Fibroblast of the aortic adventitia (primary cell): ENCODE measurements at regions not wholly inside any gene's neighbourhood (a gene's known extent, or its start where the extent isn't known, plus 50 kb on each side); places are given as distances from the start of the nearest gene placed in this dataset.

ENCODE experiments used
- DNase-seq: peaks from one replicate; pipeline ENCODE4 v3.0.0-alpha.2; 2010; ENCODE audit warnings: low read depth
- H3K4me3 ChIP-seq: 2 replicates; pipeline ENCODE4 v1.5.1; 2011; ENCODE audit warnings: low read depth, mild to moderate bottlenecking, control low read depth, low read length, moderate library complexity
- TF ChIP-seq, protein P1 (sequence below): IDR thresholded peaks from 2 replicates; pipeline ENCODE4 v1.5.1; 2011; ENCODE audit warnings: mild to moderate bottlenecking, low read length, control low read depth, inconsistent platforms; ENCODE audit not compliant: insufficient read depth

DNA sequence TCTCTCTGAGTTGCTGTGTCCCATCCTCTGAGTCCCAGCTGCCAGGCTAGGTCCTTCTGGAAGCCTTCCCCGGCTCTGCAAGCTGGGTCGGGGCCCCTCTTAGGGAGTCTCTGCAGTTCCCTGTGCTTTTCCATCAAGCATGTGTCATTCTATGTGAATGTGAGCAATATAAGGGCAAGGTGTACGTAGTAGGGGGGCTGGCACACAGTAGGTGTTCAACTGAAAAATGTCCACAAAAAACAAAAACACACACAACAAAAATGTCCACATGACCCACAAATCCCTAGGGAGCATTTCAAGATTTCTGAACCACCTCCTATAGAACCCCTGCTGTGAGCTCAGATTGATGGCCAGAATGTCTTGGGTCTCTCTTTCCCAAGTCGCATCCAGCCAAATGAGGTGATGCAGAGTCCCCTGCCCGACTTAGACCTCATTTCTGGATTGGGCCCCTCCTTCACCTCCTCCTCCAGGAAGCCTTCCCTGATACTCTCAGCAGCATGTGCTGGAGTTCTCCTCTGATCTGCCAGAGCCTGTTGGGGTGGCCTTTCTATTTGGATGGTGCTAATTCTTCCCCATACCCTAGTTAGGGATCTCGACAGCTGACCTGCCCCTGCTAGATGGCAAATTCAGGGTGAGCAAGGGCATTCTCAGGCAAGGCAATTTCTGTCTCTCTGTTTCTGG lies 196.1 kb upstream of the LHX5 start:
- TF ChIP-seq, protein P1, sequence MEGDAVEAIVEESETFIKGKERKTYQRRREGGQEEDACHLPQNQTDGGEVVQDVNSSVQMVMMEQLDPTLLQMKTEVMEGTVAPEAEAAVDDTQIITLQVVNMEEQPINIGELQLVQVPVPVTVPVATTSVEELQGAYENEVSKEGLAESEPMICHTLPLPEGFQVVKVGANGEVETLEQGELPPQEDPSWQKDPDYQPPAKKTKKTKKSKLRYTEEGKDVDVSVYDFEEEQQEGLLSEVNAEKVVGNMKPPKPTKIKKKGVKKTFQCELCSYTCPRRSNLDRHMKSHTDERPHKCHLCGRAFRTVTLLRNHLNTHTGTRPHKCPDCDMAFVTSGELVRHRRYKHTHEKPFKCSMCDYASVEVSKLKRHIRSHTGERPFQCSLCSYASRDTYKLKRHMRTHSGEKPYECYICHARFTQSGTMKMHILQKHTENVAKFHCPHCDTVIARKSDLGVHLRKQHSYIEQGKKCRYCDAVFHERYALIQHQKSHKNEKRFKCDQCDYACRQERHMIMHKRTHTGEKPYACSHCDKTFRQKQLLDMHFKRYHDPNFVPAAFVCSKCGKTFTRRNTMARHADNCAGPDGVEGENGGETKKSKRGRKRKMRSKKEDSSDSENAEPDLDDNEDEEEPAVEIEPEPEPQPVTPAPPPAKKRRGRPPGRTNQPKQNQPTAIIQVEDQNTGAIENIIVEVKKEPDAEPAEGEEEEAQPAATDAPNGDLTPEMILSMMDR = no peak
- no peak for DNase-seq
- H3K4me3 ChIP-seq = no peak overlapping the region

DNA sequence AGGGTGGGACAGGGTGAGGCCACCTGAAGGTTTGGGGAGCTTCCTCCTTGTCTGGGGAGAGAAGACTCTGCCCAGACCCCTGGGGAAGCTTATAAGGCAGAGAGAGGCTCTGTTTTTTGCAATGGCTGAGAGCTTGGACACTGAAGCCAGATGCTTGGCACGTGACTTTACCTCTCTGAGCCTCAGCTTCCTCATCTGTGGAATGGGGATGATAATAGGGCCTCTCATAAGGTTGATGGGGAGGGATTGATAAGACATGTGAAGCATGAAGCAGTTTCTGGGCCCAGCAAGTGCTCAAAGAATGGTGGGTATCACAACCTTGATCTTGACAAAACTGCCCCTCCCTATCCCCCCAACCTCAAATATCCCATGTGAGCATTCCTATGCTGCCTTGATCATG lies 195.4 kb upstream of the LHX5 start:
- no peak overlapping the region for H3K4me3 ChIP-seq
- TF ChIP-seq, protein P1 = no peak
- DNase-seq = no peak

DNA sequence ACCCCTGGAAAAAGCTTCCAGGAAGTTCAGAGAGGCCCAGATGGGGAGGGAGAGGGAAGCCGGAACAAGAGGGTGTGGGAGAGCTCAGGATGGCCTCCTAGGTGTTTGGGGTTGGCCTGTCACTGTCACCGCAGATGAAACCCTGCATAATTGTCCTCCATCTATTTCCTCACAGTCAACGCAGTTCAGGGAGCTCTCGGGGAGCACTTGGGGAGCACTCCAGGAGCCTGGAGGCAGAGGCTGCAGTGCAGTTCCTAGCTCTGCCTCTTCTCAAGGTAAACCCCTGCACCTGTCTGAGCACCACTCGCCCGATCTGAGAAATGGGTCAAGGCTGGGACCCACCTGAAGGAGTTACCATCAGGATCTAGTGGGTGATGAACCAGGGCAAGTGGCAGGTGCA lies 194.6 kb upstream of the LHX5 start:
- TF ChIP-seq, protein P1 = no peak
- H3K4me3 ChIP-seq = no peak overlapping the region
- DNase-seq = no peak

DNA sequence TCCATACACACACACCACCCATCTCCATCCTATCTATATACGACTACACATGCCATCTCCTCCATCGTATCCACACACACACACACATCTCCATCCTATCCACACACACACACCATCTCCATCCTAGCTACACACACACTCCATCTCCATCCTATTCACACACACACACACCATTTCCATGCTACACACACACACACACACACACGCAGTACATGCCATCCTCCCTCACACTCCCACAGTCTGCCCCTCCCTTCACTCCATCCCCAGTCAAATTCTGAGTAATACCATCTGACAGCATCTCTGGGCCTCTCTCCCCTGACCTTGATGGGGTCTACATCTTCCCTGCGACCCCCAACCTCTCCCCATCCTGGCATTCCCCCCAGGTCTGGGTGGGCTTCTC lies 193.8 kb upstream of the LHX5 start:
- DNase-seq = no peak
- H3K4me3 ChIP-seq = no peak overlapping the region
- TF ChIP-seq, protein P1 = no peak

DNA sequence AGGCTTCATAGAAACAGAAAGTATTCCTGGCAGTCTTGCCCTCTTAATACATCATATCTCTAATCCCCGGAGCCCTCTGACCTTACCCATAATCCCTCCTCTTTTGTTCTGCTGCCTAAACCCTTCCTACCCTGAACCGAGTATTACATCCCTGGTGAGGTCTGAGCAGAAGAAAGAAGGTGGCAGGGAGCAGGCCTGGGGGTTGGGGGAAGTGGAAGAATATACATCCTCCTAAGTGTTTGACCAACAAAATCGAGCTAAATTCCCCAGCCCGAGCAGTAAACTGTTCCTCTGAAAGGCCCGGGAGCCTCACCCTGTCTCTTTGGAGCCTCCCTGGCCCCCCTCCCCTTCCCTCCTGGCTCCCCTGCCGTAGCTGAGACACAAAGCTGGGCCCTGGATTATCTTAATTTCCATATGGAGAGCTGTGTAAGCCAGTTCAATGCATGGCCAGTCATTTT lies 192.6 kb upstream of the LHX5 start:
- TF ChIP-seq, protein P1 = no peak
- no peak for DNase-seq
- no peak overlapping the region for H3K4me3 ChIP-seq

DNA sequence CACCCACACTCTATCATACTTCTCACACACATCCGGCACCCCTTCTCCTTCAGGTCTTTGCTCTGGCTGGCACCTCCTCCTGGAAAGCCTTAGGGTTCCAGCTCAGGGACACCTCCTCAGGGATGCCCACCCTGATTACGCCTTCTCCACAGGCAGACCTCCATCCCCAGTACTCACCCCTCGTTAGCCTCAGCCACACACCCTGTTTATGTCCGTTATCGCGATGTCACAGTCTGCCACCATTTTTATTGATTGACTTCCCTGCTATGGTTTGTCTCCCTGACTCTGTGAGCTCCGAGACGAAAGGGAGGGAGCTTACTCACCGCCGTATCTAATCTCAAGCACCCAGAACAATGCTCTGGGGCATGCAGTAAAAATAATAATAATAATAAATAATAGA lies 191.7 kb upstream of the LHX5 start:
- TF ChIP-seq, protein P1 = no peak
- no peak overlapping the region for H3K4me3 ChIP-seq
- DNase-seq = no peak

DNA sequence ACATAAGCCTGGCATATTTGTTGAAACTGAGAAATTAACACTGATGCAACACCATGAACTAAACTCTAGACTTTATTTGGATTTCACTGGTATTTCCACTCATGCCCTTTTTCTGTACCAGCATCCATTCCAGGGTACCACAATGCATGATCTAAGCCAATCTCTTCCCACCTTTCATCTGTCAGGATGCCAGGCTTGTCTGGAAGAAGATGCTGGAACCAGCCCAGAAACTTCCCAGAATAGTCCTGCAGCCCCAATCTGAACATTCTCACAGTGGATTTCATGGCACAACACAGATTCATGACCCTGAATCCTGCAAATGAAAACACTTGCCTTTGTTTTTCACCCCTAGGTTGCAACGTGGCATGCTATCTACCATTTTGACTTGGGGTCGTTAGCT lies 189.3 kb upstream of the LHX5 start:
- no peak for DNase-seq
- TF ChIP-seq, protein P1 = no peak
- H3K4me3 ChIP-seq = no peak overlapping the region
